ENCODE measurements at regions not wholly inside any gene's neighbourhood (a gene's known extent, or its start where the extent isn't known, plus 50 kb on each side); places are given as distances from the start of the nearest gene placed in this dataset.
"Not testable (repeated sequence)": the region's sequence is repeated elsewhere in the genome, so short reads cannot be mapped to it uniquely, and the experiment has no call there.

DNA sequence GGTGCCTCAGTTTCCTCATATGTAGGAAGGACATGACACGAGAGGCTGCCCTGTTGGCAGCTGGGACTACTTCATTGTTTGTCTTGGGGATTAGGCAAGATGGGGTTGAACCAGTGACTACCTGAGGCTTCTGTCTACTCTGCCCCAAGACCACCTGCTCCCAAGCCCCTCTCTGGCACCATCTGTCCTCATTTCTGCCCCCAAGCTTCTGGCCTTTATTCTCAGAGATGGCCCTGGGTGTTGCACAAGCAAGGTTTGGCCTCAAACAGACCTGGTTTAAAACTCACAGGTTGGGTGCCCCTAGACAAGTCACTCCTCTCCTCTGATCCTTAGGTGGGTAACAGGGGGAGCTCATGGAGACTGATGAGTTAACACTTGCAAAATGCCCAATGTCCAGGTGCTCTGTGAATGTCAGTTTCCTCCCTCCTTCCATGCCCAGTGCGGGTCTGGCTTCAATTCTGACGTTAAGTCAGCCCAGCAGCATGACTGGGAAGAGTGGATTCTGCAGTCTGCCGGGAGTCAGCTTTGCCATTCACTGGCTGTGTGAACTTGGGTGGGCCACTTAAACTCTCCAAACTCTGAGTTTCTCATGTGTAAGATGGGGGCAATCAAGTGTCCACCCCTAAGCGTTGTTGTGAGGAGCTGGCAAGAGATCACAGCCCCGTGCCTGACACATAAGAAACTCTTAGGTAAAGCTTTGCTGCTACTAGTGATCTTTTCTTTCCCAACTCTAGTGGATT, 84.5 kb upstream of the TOX2 start:
- TF ChIP-seq, protein P1, sequence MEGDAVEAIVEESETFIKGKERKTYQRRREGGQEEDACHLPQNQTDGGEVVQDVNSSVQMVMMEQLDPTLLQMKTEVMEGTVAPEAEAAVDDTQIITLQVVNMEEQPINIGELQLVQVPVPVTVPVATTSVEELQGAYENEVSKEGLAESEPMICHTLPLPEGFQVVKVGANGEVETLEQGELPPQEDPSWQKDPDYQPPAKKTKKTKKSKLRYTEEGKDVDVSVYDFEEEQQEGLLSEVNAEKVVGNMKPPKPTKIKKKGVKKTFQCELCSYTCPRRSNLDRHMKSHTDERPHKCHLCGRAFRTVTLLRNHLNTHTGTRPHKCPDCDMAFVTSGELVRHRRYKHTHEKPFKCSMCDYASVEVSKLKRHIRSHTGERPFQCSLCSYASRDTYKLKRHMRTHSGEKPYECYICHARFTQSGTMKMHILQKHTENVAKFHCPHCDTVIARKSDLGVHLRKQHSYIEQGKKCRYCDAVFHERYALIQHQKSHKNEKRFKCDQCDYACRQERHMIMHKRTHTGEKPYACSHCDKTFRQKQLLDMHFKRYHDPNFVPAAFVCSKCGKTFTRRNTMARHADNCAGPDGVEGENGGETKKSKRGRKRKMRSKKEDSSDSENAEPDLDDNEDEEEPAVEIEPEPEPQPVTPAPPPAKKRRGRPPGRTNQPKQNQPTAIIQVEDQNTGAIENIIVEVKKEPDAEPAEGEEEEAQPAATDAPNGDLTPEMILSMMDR (IDR thresholded peaks at IDR 0.05): no peak
- TF ChIP-seq EZH2phosphoT487 (IDR thresholded peaks at IDR 0.05) (no peak), EZH2 (IDR thresholded peaks at IDR 0.05) (no peak)
- Histone ChIP-seq H3K36me3 (no peaks in the 10 kb centered on the region), H3K27me3 (no peaks in the 10 kb centered on the region), H4K20me1 (ENCODE audit: low read depth) (no peaks in the 10 kb centered on the region), H3K4me2 (no peak overlapping the region), H3K9me3 (ENCODE audit: low read depth) (no peaks in the 10 kb centered on the region), H3K79me2 (ENCODE audit: low read depth) (no peaks in the 10 kb centered on the region), H3K4me1 (no peaks in the 10 kb centered on the region), H3F3A (ENCODE audit: low read depth) (no peaks in the 10 kb centered on the region), H2AFZ (replicated peaks) (no peak overlapping the region), H3K9ac (no peak overlapping the region), H3K27ac (no peak overlapping the region), H3K4me3 (no peak overlapping the region)
- no peak overlapping the region for H3K4me3 Mint-ChIP-seq
- H3K27me3 Mint-ChIP-seq (ENCODE audit: insufficient read depth, low read depth): peaks cover 11% of the 10 kb centered on the region
- no peak for DNase-seq (ENCODE audit: low spot score)
- peaks cover 19% of the 10 kb centered on the region for H3K4me1 Mint-ChIP-seq
- H3K27ac Mint-ChIP-seq: no peak overlapping the region
- H3K36me3 Mint-ChIP-seq: no peaks in the 10 kb centered on the region
- H3K9me3 Mint-ChIP-seq: peaks cover 7% of the 10 kb centered on the region

DNA sequence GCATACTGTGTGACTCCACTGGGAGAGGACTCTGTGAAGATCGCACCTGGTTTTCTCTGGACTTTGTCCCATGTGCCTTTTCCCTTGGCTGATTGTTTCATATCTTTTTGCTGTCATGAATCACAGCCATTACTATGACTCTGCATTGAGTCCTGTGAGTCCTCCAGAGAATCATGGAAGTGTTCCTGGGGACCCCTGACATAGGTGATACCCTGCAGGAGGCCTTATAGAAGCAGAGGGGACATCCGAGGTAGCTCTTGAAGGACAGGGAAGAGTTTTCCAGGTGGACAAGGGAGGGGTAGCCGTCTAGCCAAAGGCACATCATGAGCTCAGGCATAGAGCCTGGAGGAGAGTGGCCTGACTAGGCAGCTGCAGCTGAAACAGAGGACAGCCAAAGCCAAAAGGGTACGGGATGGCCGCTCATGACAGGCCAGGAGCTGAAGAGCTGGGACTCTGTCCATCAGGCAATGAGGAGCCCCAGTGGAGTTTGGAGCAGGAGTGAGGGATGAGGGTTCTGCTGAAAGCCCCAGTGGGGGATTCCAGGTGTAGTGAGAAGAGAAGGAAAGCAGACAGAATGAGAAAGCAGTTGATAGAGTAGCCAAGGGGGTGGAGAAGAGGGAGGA, 86.6 kb upstream of the TOX2 start:
- H2AFZ ChIP-seq (replicated peaks): no peak overlapping the region
- H3K9me3 Mint-ChIP-seq: peaks cover 7% of the 10 kb centered on the region
- H3K79me2 ChIP-seq (ENCODE audit: low read depth): no peaks in the 10 kb centered on the region
- peaks cover 14% of the 10 kb centered on the region for H3K27me3 Mint-ChIP-seq (ENCODE audit: insufficient read depth, low read depth)
- H3K27ac ChIP-seq: no peak overlapping the region
- H3K9ac ChIP-seq: no peak overlapping the region
- H3F3A ChIP-seq (ENCODE audit: low read depth): no peaks in the 10 kb centered on the region
- peak overlapping the region; percentile 20 for H3K4me3 Mint-ChIP-seq
- no peaks in the 10 kb centered on the region for H3K27me3 ChIP-seq
- no peak for DNase-seq (ENCODE audit: low spot score)
- H3K36me3 Mint-ChIP-seq: no peaks in the 10 kb centered on the region
- no peaks in the 10 kb centered on the region for H3K9me3 ChIP-seq (ENCODE audit: low read depth)
- H4K20me1 ChIP-seq (ENCODE audit: low read depth): no peaks in the 10 kb centered on the region
- no peak overlapping the region for H3K27ac Mint-ChIP-seq
- no peaks in the 10 kb centered on the region for H3K36me3 ChIP-seq
- no peak overlapping the region for H3K4me3 ChIP-seq
- no peaks in the 10 kb centered on the region for H3K4me1 ChIP-seq
- H3K4me1 Mint-ChIP-seq: peaks cover 22% of the 10 kb centered on the region
- TF ChIP-seq EZH2 (IDR thresholded peaks at IDR 0.05): no peak
- TF ChIP-seq EZH2phosphoT487 (IDR thresholded peaks at IDR 0.05): no peak
- TF ChIP-seq, protein P1 (IDR thresholded peaks at IDR 0.05): no peak
- H3K4me2 ChIP-seq: no peak overlapping the region

DNA sequence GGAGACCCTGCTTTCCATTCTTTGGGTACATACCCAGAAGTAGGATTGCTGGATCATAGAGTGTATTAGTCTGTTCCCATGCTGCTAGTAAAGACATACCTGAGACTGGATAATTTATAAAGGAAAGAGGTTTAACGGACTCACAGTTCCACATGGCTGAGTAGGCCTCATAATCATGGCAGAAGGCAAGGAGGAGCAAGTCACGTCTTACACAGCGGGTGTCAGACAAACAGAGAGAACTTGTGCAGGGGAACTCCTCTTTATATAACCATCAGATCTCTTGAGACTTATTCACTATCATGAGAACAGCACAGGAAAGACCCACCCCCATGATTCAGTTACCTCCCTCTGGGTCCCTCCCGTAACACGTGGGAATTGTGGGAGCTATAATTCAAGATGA, 87.7 kb upstream of the TOX2 start:
- not testable (repeated sequence) for H3K27me3 ChIP-seq; H3K36me3 Mint-ChIP-seq; H3K27ac ChIP-seq; H3K4me2 ChIP-seq; H3K9me3 ChIP-seq (ENCODE audit: low read depth); H3K9ac ChIP-seq; H3K9me3 Mint-ChIP-seq; H3K27ac Mint-ChIP-seq; H3F3A ChIP-seq (ENCODE audit: low read depth); H3K4me1 ChIP-seq; H3K36me3 ChIP-seq; H3K4me3 Mint-ChIP-seq; H3K4me3 ChIP-seq; H4K20me1 ChIP-seq (ENCODE audit: low read depth); H3K79me2 ChIP-seq (ENCODE audit: low read depth); DNase-seq (ENCODE audit: low spot score); H2AFZ ChIP-seq (replicated peaks)
- peaks cover 18% of the 10 kb centered on the region for H3K4me1 Mint-ChIP-seq
- H3K27me3 Mint-ChIP-seq (ENCODE audit: insufficient read depth, low read depth): peaks cover 14% of the 10 kb centered on the region

DNA sequence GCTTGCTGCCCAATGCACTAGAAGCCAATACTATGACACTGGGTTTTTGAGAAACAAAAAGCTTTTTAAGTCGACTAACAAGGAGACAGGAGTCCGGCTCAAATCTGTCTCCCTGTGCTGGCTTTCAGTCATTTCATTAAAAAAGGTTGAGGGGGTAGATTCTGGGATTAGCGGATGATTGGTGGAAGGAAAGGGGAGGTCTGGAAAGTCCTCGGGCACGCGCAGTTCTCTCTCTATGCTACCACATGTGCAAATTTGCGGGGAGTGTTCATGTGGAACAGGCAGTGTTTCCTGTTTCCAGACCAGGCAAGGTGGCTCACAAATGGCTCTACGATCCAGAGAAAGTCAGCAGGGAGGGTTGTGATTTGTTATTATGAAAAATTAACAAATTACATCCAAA, 89.1 kb upstream of the TOX2 start:
- H4K20me1 ChIP-seq (ENCODE audit: low read depth): no peaks in the 10 kb centered on the region
- H2AFZ ChIP-seq (replicated peaks): no peak overlapping the region
- H3K4me3 ChIP-seq: no peak overlapping the region
- no peaks in the 10 kb centered on the region for H3K9me3 ChIP-seq (ENCODE audit: low read depth)
- DNase-seq (ENCODE audit: low spot score): no peak
- no peak overlapping the region for H3K4me2 ChIP-seq
- H3K27ac ChIP-seq: no peak overlapping the region
- Mint-ChIP-seq H3K9me3 (peaks cover 3% of the 10 kb centered on the region), H3K4me1 (peaks cover 18% of the 10 kb centered on the region), H3K4me3 (no peak overlapping the region), H3K27ac (no peak overlapping the region), H3K36me3 (no peaks in the 10 kb centered on the region), H3K27me3 (ENCODE audit: insufficient read depth, low read depth) (peaks cover 14% of the 10 kb centered on the region)
- no peaks in the 10 kb centered on the region for H3K4me1 ChIP-seq
- H3K9ac ChIP-seq: no peak overlapping the region
- H3K27me3 ChIP-seq: no peaks in the 10 kb centered on the region
- TF ChIP-seq EZH2 (IDR thresholded peaks at IDR 0.05) (no peak), EZH2phosphoT487 (IDR thresholded peaks at IDR 0.05) (no peak)
- TF ChIP-seq, protein P1 (IDR thresholded peaks at IDR 0.05): no peak
- H3K79me2 ChIP-seq (ENCODE audit: low read depth): no peaks in the 10 kb centered on the region
- H3F3A ChIP-seq (ENCODE audit: low read depth): no peaks in the 10 kb centered on the region
- H3K36me3 ChIP-seq: no peaks in the 10 kb centered on the region

Data from neural progenitor cell (in vitro differentiated cells).